ENCODE measurements at regions not wholly inside any gene's neighbourhood (a gene's known extent, or its start where the extent isn't known, plus 50 kb on each side); places are given as distances from the start of the nearest gene placed in this dataset.

DNA sequence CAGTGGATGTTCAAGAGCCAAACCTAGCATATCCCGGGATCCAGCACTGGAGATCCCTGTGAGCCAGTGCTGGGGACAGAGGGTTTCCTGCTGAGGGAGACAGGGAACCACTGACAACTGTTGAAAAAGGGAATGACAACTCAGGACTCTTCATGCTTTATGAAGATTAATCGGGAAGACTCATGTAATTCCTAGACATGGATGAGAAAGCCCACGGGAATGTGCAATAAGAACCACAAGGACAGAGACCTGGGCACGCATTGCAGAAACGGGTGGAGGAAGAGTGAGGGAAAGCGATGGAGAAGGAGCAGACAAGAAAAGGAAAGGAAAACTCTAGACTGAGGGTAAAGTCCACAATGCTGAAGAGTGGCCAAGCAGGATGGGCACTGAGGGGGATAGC, 296.0 kb downstream of the PCNX1 start:
- DNase-seq, result no peak

GRCh38 chr14:71204231-71204630, 297.0 kb downstream of the PCNX1 start:
- DNase-seq, result no peak

DNA sequence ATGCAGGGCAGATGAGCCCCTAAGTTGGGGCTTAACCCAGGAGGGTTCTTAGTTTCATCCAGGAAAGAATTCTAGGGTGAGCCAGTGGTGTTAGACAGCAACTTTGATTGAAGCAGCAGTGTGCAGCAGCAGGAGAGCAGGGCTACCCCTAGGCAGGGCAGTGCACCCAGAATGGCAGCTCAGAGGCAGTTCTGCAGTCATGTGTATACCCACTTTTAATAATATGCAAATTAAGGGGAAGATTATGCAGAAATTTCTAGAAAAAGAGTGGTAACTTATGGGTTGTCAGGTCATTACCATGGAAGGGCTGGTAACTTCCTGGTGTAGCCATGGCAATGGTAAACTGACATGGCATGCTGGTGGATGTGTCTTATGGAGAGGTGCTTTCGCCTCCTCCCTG, 297.5 kb downstream of the PCNX1 start:
- no peak for DNase-seq

GRCh38 chr14:71206123-71206522, 298.9 kb downstream of the PCNX1 start:
- no peak for DNase-seq

GRCh38 chr14:71206766-71207371, 299.6 kb downstream of the PCNX1 start:
- no peak for DNase-seq

DNA sequence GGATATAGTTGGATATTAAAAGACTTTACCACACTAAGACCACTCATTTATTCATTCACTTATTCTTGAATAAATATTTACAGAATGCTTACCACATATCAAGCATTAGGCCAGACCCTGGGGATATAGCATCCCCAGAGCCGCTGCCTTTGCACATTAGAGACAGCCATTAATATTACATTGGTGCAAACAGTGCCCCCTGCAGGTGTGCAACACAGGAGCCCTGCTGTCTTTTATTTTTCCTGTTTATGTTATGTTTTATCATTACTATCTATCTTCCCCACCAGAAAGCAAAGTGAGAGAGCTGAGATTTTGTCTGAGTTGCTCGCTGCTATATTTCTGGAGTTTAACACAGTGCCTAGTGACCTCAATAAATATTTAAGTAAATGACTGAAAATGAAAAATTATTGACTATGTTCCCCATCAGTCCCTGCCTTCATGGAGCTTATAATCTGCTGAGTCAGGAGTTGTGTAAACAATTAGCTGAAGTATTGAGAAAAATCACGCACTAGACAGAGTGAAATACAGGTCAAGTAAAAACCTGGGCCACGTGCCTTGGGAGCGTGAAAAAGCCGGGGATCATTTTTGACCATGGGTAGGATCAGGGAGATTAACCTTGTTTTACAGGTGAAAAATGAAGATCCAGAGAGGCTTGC, 301.6 kb downstream of the PCNX1 start:
- no peak for DNase-seq

DNA sequence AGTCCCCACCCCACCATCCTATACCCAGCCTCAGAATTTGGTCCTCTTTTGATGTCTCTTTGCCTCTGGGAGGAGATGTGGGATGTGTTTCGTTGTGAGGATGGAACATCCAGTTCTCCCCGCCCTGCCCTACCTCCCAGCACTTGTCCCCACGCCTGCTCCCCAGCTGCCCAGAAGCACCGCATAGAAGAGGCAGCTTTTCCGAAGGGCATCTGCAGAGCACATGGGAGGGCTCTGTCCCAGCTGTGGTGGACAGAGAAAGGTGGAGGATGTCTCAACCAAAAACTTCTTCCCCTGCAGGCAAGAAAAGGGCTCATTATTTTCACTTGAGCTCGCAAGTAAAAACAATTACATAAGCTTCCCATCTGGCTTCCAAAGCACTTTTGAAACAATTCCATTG, 302.6 kb downstream of the PCNX1 start:
- no peak for DNase-seq

- DNase-seq, result no peak
Measured at GRCh38 chr14:71212093-71212492, 304.8 kb downstream of the PCNX1 start.

GRCh38 chr14:71212683-71213107, 305.4 kb downstream of the PCNX1 start:
- DNase-seq, result no peak

DNA sequence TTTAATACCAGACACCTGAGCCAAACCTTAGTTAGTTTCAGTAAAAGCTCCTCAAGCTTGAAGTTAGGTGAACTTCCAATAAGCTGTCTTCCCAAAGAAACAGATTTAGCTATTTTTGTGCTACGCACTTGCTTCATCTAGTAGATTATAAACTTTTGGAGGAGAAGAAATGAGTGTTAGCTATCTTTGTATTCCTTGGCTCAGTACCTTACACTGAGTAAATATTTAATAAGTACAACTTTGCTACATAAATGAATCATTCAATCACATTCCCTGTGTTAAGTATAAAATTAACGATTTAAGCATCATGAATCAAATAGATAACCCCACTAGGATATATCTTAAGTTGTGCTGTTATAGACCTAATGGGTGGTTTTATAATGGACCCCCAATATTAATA, 307.0 kb downstream of the PCNX1 start:
- no peak for DNase-seq

DNA sequence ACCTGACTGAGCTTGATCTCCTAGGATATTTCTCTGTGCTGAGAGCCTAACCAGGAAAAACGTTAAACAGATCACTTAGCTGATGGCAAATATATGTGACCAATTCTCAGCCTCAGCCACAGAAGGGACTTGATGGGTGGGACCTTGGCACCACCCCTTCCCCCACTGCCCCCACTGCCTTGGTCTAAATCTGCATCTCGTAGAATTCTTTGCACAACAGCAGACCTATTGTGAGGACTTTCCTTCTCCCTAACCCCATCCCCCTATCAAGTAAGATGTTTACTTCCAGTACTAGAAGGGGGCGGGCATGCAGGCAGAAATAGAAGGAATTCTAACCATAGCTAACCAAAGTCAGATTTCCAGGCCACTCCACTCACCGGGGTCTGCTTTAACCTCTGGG, 313.2 kb downstream of the PCNX1 start:
- no peak for DNase-seq

DNA sequence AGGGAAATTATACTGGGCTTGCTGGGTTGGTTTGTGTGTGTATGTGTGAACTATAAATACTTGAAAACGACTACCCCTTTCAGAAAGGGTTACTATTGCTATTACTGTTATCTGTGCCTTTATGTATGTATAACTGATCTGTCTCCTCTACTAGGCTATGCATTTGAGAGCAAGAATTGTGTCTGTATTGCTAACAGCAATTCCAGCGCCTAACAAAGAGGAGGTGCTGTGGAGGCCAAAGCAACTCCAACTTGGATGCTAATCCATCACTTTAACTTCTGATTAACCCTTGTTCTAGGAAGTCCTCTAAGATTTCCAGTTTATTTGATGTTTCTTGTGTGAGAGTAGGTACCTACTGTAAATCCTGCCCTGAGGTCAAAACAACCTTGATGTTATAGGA, 313.9 kb downstream of the PCNX1 start:
- no peak for DNase-seq

DNA sequence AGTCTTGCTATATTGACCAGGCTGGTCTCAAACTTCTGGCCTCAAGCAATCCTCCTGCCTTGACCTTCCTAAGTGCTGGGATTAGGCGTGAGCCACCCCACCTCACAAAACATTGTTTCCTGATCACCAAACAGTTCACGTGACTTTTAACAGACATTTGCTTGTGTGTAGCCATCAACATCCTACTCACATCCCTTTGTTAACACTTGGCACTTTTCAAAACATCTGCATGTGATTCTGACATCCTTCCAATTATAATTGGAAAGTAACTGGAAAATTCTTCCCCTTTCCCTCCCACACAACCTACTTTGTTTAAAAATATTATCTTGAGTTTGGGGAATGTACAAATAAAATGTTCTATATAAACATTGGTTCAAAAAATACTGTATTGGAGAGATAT, 317.9 kb downstream of the PCNX1 start:
- no peak for DNase-seq

GRCh38 chr14:71228711-71229110, 321.5 kb downstream of the PCNX1 start:
- DNase-seq, result no peak

- DNase-seq, result no peak
Measured at GRCh38 chr14:71229875-71230274, 322.6 kb downstream of the PCNX1 start.

GRCh38 chr14:71230897-71231296, 323.6 kb downstream of the PCNX1 start:
- no peak for DNase-seq

DNA sequence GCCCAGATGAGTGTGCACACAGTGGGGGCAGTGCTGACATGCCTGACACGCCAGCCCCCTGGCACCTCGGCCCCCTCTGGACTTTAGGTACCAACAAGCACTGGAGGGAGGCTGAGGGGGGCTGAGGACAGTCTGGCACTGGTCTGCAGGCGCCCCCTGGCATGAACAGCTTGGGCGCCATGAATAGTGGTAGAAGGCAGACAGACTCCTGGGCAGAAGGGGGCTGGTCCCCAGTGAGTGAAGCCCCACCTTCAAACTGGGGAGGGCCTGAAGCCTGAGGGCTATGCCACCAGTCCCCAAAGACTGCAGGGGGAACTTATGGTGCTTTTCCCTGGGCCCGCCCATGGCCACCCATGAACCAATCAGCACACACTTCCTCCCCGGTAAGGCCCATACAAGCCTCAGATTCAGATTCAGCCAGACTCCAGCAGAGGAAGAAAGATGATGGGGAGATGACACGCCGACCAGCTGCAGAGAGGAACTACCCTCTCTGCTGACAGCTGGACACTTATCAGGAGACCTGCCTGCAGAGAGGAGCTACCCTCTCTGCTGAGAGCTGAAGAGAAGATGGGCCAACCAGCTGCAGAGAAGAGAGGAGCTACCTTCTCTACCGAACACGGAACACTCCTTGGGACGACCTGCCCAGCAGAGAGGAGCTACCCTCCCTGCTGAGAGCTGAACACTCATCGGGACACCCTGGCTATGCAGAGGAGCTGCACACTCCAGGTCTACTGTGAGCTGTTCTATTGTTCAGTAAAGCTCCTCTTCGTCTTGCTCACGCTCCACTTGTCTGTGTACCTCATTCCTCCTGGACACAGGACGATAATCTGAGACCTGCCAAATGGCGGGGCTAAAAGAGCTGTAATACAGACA, 324.5 kb downstream of the PCNX1 start:
- DNase-seq, result no peak

GRCh38 chr14:71232506-71232905, 325.2 kb downstream of the PCNX1 start:
- no peak for DNase-seq

DNA sequence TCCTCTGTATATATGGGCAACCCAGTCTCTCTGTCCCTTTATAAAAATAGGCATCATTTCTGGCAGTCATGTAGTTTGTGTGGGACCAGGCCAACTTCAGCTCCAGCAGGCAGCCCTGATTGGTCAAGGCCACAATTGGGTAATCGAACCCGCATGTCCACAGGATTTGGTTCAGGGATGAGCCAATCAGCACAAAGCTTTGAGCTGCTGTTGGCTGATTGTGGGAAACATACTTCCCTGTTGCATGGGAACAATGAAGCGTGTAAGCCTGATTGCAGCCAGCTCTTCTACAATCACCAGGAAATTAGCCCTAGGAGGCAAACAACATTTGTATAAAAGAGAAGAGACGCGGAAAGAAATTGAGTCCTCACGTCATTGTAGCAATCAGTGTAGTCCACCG, 328.6 kb downstream of the PCNX1 start:
- no peak for DNase-seq

DNA sequence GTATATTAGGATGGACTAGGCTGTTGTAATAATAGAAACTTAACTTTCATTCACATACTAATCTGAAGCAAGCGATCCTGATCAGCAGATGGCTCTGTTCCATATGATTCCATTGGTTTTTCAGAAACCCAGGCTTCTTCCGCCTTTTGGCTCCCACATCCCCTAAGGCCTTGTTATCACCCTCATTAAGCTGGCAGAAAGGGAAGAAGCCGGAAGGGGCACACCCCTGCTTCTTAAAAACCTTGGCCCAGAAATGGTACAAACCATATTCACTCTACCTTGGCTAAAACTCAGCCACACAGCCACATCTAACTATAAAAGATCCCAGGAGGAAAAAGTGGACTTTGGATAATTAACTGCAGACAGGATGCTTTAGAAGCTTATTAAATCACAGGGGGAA, 329.2 kb downstream of the PCNX1 start:
- no peak for DNase-seq

DNA sequence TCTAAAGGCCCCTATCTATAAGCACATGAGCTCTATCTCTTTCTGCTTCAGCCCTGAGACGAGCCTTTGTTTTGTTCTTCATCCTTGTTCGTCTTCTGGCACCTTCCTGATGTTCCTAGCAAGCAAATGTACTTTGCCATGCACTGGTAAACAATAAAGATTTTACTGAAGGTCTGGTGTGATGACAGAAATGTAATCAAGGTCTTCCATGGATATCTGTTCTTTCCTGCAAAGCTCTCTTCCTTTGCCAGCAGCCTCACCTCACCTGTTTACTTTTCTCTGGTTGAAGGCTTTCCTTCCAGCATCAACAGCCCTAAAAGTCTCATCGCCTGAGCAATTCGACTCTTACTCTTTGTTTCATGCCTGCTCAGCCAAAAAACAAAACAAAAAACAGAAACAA, 330.3 kb downstream of the PCNX1 start:
- no peak for DNase-seq

- DNase-seq, result no peak
Measured at GRCh38 chr14:71238835-71239234, 331.6 kb downstream of the PCNX1 start.

- DNase-seq, result no peak
Measured at GRCh38 chr14:71240171-71240570, 332.9 kb downstream of the PCNX1 start.

- no peak for DNase-seq
Measured at GRCh38 chr14:71240866-71241520, 333.7 kb downstream of the PCNX1 start.

Data from activated T-cell treated with anti-CD3 and anti-CD28 coated beads, Interleukin-2, amount 50 U/mL, for 1 hour (primary cell).